GM13976 (cell line): ENCODE measurements at regions not wholly inside any gene's neighbourhood (a gene's known extent, or its start where the extent isn't known, plus 50 kb on each side); places are given as distances from the start of the nearest gene placed in this dataset.

Source experiments
- DNase-seq: peaks from one replicate; pipeline ENCODE4 v3.0.0; 2012; ENCODE audit warnings: low spot score
- CTCF ChIP-seq: IDR thresholded peaks from 2 replicates; pipeline ENCODE4 v1.5.1; 2012; ENCODE audit warnings: borderline replicate concordance, mild to moderate bottlenecking; ENCODE audit not compliant: insufficient read depth; ENCODE audit errors: extremely low read depth, missing control alignments, control extremely low read depth
- in situ Hi-C: fragments of 300-500 bp; cut with MboI; formaldehyde crosslinking; loops from one replicate; pipeline ENCODE4 v1.12.0; 2022; ENCODE audit warnings: low sequenced_read_pairs, mixed read lengths, inconsistent platforms; ENCODE audit not compliant: unreplicated experiment

GRCh38 chr2:104746858-104747257, 107.1 kb upstream of the POU3F3 start:
- no peak for DNase-seq
- TF ChIP-seq CTCF = no peak
- in situ Hi-C loops = no loop called here

GRCh38 chr2:104749856-104750460, 104.0 kb upstream of the POU3F3 start:
- TF ChIP-seq CTCF = no peak
- in situ Hi-C loops = no loop called here
- no peak for DNase-seq

DNA sequence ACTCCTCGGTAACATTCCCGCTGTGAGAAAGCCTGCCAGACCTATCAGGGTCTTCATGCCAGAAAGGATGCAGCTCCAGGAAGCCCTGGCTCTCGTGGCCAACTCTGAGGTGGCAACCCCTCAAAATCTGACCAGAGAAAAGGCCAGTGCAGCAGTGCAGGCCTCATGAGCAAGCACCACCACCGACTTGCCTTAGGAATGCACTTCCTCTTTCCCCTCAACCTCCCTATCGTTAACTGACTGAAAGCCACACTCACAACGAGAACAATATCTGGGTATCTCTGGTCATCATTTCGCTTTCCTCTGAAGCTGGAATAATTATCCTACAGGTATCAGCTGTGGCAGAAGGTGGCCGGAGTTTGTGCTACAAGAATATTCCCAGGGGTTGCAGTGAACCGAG, 101.4 kb upstream of the POU3F3 start:
- DNase-seq = no peak
- TF ChIP-seq CTCF = no peak
- in situ Hi-C loops = no loop called here

DNA sequence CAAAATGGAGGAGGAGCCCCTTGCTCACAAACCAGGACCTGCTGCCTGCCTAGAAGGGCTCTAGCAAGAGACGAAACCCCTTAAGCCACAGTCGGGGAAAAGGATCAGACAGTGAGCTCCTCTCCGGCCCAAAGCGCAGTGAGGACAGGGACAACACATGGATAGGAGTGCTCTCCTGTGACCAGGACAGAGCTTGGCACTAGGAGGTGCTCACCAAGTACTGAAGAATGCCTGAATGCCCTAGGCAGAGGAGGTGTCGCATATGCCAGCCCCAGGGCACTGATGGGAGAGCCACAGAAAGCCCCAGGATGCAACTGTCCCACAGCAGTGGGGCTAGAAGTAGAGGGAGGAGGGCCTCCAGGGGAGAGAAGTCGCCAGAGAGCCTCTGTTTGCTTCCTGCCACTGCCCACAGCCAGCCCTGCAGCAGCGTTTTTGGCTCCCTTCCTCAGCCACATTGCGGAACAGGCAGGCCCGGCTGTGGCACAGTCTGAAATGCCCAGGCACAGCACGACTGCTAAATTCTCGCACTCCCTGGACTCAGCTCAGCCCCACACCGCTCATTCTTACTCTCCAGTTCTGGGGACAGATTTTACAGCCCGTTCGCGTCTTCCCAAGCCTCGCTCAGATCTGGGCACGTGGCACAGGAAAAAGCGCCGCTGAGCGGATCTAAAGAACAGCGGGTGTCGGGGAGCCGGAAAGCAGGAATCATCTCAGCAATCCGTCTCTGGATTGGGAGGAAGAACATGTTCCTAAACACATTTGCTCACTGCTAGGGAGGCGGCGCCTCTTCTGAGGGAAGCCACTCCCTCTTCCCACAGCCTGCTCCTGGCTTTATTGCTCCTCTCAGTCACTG, 98.7 kb upstream of the POU3F3 start:
- DNase-seq = no peak
- in situ Hi-C loops = no loop called here
- no peak for TF ChIP-seq CTCF

GRCh38 chr2:104756118-104756517, 97.8 kb upstream of the POU3F3 start:
- DNase-seq = no peak
- in situ Hi-C loops = no loop called here

DNA sequence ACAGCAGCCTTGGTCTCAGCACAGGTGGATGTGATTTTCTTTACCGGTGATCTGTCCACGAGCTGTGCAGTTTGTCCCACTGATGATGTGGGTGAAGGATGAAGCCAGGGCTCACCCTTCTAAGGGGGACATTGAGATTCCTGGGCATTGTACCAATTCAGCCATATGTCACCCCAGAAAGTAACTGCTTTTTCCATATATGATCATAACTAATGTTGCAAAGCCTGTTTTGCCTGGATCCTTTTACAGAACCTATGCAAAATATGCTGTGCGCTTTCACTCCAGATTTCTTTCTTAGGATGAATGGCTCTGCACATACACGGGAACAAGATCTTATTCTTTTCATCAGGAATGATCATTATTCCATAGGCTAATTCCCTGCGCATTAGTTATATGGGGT, 96.9 kb upstream of the POU3F3 start:
- in situ Hi-C loops = no loop called here
- no peak for TF ChIP-seq CTCF
- DNase-seq = no peak

More at GRCh38 chr2:104756118-104756517, 97.8 kb upstream of the POU3F3 start:
- TF ChIP-seq CTCF = no peak
